ENCODE measurements at regions not wholly inside any gene's neighbourhood (a gene's known extent, or its start where the extent isn't known, plus 50 kb on each side); places are given as distances from the start of the nearest gene placed in this dataset.

DNA sequence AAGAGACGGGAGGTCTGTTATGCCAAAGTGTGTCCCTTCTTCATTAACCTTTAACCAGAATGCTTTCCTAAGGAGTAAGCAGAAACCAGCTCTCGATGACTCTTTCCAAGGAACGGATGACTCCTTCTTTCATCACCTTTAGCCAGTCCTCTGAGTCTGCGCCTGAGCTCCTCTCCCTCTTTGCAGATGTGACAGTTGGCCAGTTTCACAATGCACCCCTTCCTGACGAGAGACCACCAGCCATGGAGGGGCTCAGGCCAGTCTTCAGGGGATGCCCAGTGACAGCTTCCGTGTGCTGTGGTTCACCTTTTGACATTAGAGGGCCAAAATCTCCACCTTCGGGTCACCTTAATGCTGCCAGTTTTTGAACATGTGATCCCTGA lies 826.1 kb downstream of the TBC1D22A start:
- Histone ChIP-seq H3K4me1 (ENCODE audit: control insufficient read depth, insufficient read depth, low read length) (no peaks in the 10 kb centered on the region), H3K4me3 (ENCODE audit: low read depth, low read length) (no peak overlapping the region), H3K27ac (ENCODE audit: extremely low read depth, low read depth, low read length) (no peak overlapping the region), H3K36me3 (ENCODE audit: control insufficient read depth in 2 of 2, insufficient read depth in 1 of 2, low read length in 2 of 2) (no peaks in the 10 kb centered on the region), H3K9me3 (ENCODE audit: control insufficient read depth, insufficient read depth, low read depth, low read length) (no peaks in the 10 kb centered on the region)
- no peak for TF ChIP-seq KLF17 (tag by site-specific recombination; IDR thresholded peaks at IDR 0.05)
- TF ChIP-seq ZNF221 (tag by site-specific recombination; IDR thresholded peaks at IDR 0.05; ENCODE audit: borderline replicate concordance) = no peak
- TF ChIP-seq, protein P1, sequence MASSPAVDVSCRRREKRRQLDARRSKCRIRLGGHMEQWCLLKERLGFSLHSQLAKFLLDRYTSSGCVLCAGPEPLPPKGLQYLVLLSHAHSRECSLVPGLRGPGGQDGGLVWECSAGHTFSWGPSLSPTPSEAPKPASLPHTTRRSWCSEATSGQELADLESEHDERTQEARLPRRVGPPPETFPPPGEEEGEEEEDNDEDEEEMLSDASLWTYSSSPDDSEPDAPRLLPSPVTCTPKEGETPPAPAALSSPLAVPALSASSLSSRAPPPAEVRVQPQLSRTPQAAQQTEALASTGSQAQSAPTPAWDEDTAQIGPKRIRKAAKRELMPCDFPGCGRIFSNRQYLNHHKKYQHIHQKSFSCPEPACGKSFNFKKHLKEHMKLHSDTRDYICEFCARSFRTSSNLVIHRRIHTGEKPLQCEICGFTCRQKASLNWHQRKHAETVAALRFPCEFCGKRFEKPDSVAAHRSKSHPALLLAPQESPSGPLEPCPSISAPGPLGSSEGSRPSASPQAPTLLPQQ (tag by site-specific recombination; IDR thresholded peaks at IDR 0.05) = no peak
- no peak for TF ChIP-seq ZNF398 (tag by site-specific recombination; IDR thresholded peaks at IDR 0.05)
- TF ChIP-seq ZNF48 (tag by site-specific recombination; IDR thresholded peaks at IDR 0.05) = no peak
- POLR2A ChIA-PET = no interaction called here
- CTCF ChIA-PET = no interaction called here

- CTCF ChIA-PET = interaction anchor here (0.7 kb wide), 1 partner anchor 49 kb away, joined by 3 read pairs; no protein-coding TSS in a partner anchor
- Histone ChIP-seq H3K27ac (ENCODE audit: extremely low read depth, low read depth, low read length) (no peak overlapping the region), H3K36me3 (ENCODE audit: control insufficient read depth in 2 of 2, insufficient read depth in 1 of 2, low read length in 2 of 2) (no peaks in the 10 kb centered on the region), H3K4me3 (ENCODE audit: low read depth, low read length) (no peak overlapping the region), H3K4me1 (ENCODE audit: control insufficient read depth, insufficient read depth, low read length) (no peaks in the 10 kb centered on the region), H3K9me3 (ENCODE audit: control insufficient read depth, insufficient read depth, low read depth, low read length) (no peaks in the 10 kb centered on the region)
- TF ChIP-seq ZBTB11 (tag by site-specific recombination; conservative IDR thresholded peaks at IDR 0.05; ENCODE audit: low read depth) = no peak
- POLR2A ChIA-PET = no interaction called here
Observed at GRCh38 chr22:47587861-47588577, 825.6 kb downstream of the TBC1D22A start.

GRCh38 chr22:47587361-47587760 lies 824.9 kb downstream of the TBC1D22A start:
- no peak overlapping the region for H3K27ac ChIP-seq (ENCODE audit: extremely low read depth, low read depth, low read length)
- H3K4me1 ChIP-seq (ENCODE audit: control insufficient read depth, insufficient read depth, low read length) = no peaks in the 10 kb centered on the region
- H3K4me3 ChIP-seq (ENCODE audit: low read depth, low read length) = no peak overlapping the region
- no peaks in the 10 kb centered on the region for H3K36me3 ChIP-seq (ENCODE audit: control insufficient read depth in 2 of 2, insufficient read depth in 1 of 2, low read length in 2 of 2)
- ChIA-PET CTCF (interaction anchor here (0.7 kb wide), 1 partner anchor 49 kb away, joined by 3 read pairs; no protein-coding TSS in a partner anchor), POLR2A (no interaction called here)
- TF ChIP-seq ZNF548 (tag by site-specific recombination; IDR thresholded peaks at IDR 0.05) (no peak), BCL11A (tag by site-specific recombination; IDR thresholded peaks at IDR 0.05; ENCODE audit: low read depth) (no peak), GLIS2 (tag by site-specific recombination; IDR thresholded peaks at IDR 0.05) (no peak)
- peaks cover 2% of the 10 kb centered on the region for H3K9me3 ChIP-seq (ENCODE audit: control insufficient read depth, insufficient read depth, low read depth, low read length)
